MM.1S (cell line): ENCODE measurements at regions not wholly inside any gene's neighbourhood (a gene's known extent, or its start where the extent isn't known, plus 50 kb on each side); places are given as distances from the start of the nearest gene placed in this dataset.

Experiments used
- DNase-seq: peaks from one replicate; pipeline ENCODE4 v3.0.0-alpha.2; 2015
- H2AFZ ChIP-seq: fragments of 300-600 bp; sonication (generic); 2 replicates; pipeline ENCODE4 v1.6.0; 2016; ENCODE audit warnings: antibody characterized with exemption, low read length
- H3F3A ChIP-seq: fragments of 300-600 bp; sonication (generic); 2 replicates; pipeline ENCODE4 v1.6.1; 2016; ENCODE audit warnings: mild to moderate bottlenecking, antibody characterized with exemption, low read length, moderate library complexity, mixed read lengths; ENCODE audit not compliant: insufficient read depth
- H3K27ac ChIP-seq: fragments of 300-600 bp; sonication (generic); 2 replicates; pipeline ENCODE4 v1.5.1; 2016; ENCODE audit warnings: mild to moderate bottlenecking, low read length
- H3K27me3 ChIP-seq: fragments of 300-600 bp; sonication (generic); replicated peaks from 2 replicates; pipeline ENCODE4 v1.6.0; 2016; ENCODE audit warnings: low read length; ENCODE audit not compliant: insufficient read depth
- H3K36me3 ChIP-seq: fragments of 300-600 bp; sonication (generic); replicated peaks from 2 replicates; pipeline ENCODE4 v1.6.1; 2016; ENCODE audit warnings: mild to moderate bottlenecking, low read length, mixed read lengths; ENCODE audit not compliant: insufficient read depth
- H3K4me1 ChIP-seq: fragments of 300-600 bp; sonication (generic); 2 replicates; pipeline ENCODE4 v1.6.1; 2016; ENCODE audit warnings: low read length, mixed read lengths
- H3K4me2 ChIP-seq: fragments of 300-600 bp; sonication (generic); 2 replicates; pipeline ENCODE4 v1.6.0; 2016; ENCODE audit warnings: low read depth, low read length
- H3K4me3 ChIP-seq: fragments of 300-600 bp; sonication (generic); 2 replicates; pipeline ENCODE4 v1.5.1; 2016; ENCODE audit warnings: low read length, mixed read lengths
- H3K79me2 ChIP-seq: fragments of 300-600 bp; sonication (generic); 2 replicates; pipeline ENCODE4 v1.6.1; 2016; ENCODE audit warnings: mixed run types, low read length, mixed read lengths
- H3K9ac ChIP-seq: fragments of 300-600 bp; sonication (generic); 2 replicates; pipeline ENCODE4 v1.6.1; 2016; ENCODE audit warnings: low read length, mixed read lengths
- H3K9me2 ChIP-seq: fragments of 300-600 bp; sonication (generic); replicated peaks from 2 replicates; pipeline ENCODE4 v1.6.1; 2016; ENCODE audit warnings: mild to moderate bottlenecking, low read length, mixed read lengths; ENCODE audit not compliant: insufficient read depth
- H3K9me3 ChIP-seq: fragments of 300-600 bp; sonication (generic); replicated peaks from 2 replicates; pipeline ENCODE4 v1.6.1; 2016; ENCODE audit warnings: mild to moderate bottlenecking, low read length, mixed read lengths; ENCODE audit not compliant: insufficient read depth
- H4K20me1 ChIP-seq: fragments of 300-600 bp; sonication (generic); 2 replicates; pipeline ENCODE4 v1.6.1; 2016; ENCODE audit warnings: mild to moderate bottlenecking, low read length, moderate library complexity, mixed read lengths; ENCODE audit not compliant: insufficient read depth
- CTCF ChIP-seq: fragments of 300-600 bp; sonication (generic); IDR thresholded peaks from 2 replicates; pipeline ENCODE4 v1.5.1; 2016; ENCODE audit warnings: antibody characterized with exemption, low read length, mixed read lengths
- EZH2 ChIP-seq: fragments of 300-600 bp; sonication (generic); optimal IDR thresholded peaks from 2 replicates; pipeline ENCODE3; 2017; ENCODE audit warnings: low read depth, mild to moderate bottlenecking, antibody characterized with exemption, low read length, mixed read lengths
- EZH2phosphoT487 ChIP-seq: fragments of 300-600 bp; sonication (generic); IDR thresholded peaks from 2 replicates; pipeline ENCODE4 v1.6.1; 2018; ENCODE audit warnings: antibody characterized with exemption, low read length

- H3K9me2 ChIP-seq = no peaks in the 10 kb centered on the region
- DNase-seq = no peak
- peaks cover 100% of the 10 kb centered on the region for H3K79me2 ChIP-seq
- no peak overlapping the region for H3K4me3 ChIP-seq
- peaks cover 15% of the 10 kb centered on the region; the same call in 1 of the 2 replicates for H4K20me1 ChIP-seq
- TF ChIP-seq CTCF = no peak
- no peak for TF ChIP-seq EZH2phosphoT487
- TF ChIP-seq EZH2 = no peak
- H3K4me1 ChIP-seq = 0 out of 2 replicates have a peak, but pooled peaks cover 5% of the 10 kb centered on the region
- H3K27ac ChIP-seq = no peak overlapping the region
- no peaks in the 10 kb centered on the region for H3K9me3 ChIP-seq
- H2AFZ ChIP-seq = no peak overlapping the region
- no peak overlapping the region for H3K9ac ChIP-seq
- H3K27me3 ChIP-seq = no peaks in the 10 kb centered on the region
- H3F3A ChIP-seq = no peaks in the 10 kb centered on the region
- no peak overlapping the region for H3K4me2 ChIP-seq
- H3K36me3 ChIP-seq = no peaks in the 10 kb centered on the region
Observed at GRCh38 chr9:110126986-110127864, 80.7 kb downstream of the C9orf152 start.

- no peaks in the 10 kb centered on the region for H3K9me3 ChIP-seq
- no peak overlapping the region for H3K4me3 ChIP-seq
- H3K9me2 ChIP-seq = no peaks in the 10 kb centered on the region
- H3K79me2 ChIP-seq = peaks cover 100% of the 10 kb centered on the region
- H3K9ac ChIP-seq = no peak overlapping the region
- H3K36me3 ChIP-seq = no peaks in the 10 kb centered on the region
- no peak overlapping the region for H2AFZ ChIP-seq
- no peaks in the 10 kb centered on the region for H3F3A ChIP-seq
- H3K4me2 ChIP-seq = no peak overlapping the region
- 0 out of 2 replicates have a peak, but pooled peaks cover 5% of the 10 kb centered on the region for H3K4me1 ChIP-seq
- H4K20me1 ChIP-seq = peaks cover 8% of the 10 kb centered on the region; the same call in 1 of the 2 replicates
- no peak overlapping the region for H3K27ac ChIP-seq
- no peaks in the 10 kb centered on the region for H3K27me3 ChIP-seq
- TF ChIP-seq EZH2phosphoT487 = no peak
- TF ChIP-seq CTCF = no peak
- TF ChIP-seq EZH2 = no peak
- DNase-seq = no peak
Observed at GRCh38 chr9:110128664-110129329, 79.2 kb downstream of the C9orf152 start.

- H3K27ac ChIP-seq = no peak overlapping the region
- no peaks in the 10 kb centered on the region for H3K9me3 ChIP-seq
- no peaks in the 10 kb centered on the region for H3K27me3 ChIP-seq
- no peaks in the 10 kb centered on the region for H3K9me2 ChIP-seq
- no peak overlapping the region for H2AFZ ChIP-seq
- DNase-seq = no peak
- H3K4me1 ChIP-seq = 0 out of 2 replicates have a peak, but pooled peaks cover 5% of the 10 kb centered on the region
- TF ChIP-seq CTCF (no peak), EZH2 (no peak), EZH2phosphoT487 (no peak)
- peaks cover 100% of the 10 kb centered on the region for H3K79me2 ChIP-seq
- H4K20me1 ChIP-seq = peaks cover 8% of the 10 kb centered on the region; the same call in 1 of the 2 replicates
- H3K4me3 ChIP-seq = no peak overlapping the region
- H3K4me2 ChIP-seq = no peak overlapping the region
- no peaks in the 10 kb centered on the region for H3K36me3 ChIP-seq
- no peaks in the 10 kb centered on the region for H3F3A ChIP-seq
- no peak overlapping the region for H3K9ac ChIP-seq
Observed at GRCh38 chr9:110129425-110129824, 78.5 kb downstream of the C9orf152 start.
